ENCODE measurements at regions not wholly inside any gene's neighbourhood (a gene's known extent, or its start where the extent isn't known, plus 50 kb on each side); places are given as distances from the start of the nearest gene placed in this dataset.
"Not testable (repeated sequence)": the region's sequence is repeated elsewhere in the genome, so short reads cannot be mapped to it uniquely, and the experiment has no call there.

DNA sequence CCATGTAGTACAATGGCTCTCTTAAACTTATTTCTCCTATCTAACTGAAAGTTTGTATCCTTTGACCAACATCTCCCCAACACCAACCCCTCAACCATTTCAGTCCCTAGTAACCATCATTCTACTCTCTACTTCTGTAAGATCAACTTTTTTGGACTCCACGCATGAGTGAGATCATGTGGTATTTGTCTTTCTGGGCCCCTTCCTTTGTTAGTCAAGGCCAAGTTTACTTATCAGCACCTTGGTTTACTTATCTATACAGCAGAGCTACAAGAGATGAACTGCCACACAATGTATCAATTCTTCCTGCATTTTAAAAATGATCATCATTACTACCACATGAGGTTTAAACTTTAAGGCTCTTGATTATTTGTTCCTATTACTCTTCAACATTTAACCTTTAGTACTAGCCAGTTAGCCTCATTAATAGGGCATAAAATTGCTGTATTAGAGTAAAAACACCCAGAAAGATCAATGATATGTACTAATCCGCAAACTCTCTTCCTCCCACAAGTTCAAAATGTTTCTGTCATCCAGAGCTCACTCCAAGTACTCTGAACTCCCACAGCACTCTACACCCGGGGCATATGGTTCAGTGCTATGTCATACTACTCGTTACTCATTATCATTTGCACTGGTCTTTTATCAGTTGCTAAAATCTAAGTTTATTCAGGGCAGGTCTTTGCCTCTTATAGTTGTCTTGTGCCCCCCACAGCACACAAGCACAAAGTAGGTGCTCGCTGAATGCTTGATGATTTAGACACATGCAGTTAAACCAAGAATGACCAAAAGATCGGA, 145.7 kb upstream of the ADAMTS3 start:
- no peaks in the 10 kb centered on the region for H3K4me1 ChIP-seq
- H3K27ac ChIP-seq, result no peak overlapping the region
- WGBS, 2 donors, result 53 to 54% methylated on average over 6 of the region's 6 CpGs
- intact Hi-C loops (cut with DNase I), result no loop called here
- no peaks in the 10 kb centered on the region for H3K27me3 ChIP-seq
- no peaks in the 10 kb centered on the region for H3K36me3 ChIP-seq (replicated peaks in 1 of 2; ENCODE audit: insufficient read depth in 1 of 2, low read depth in 2 of 2)
- H3K4me3 ChIP-seq, result no peak overlapping the region
- H3K9me3 ChIP-seq, result no peaks in the 10 kb centered on the region
- no peak for DNase-seq
- no peak for TF ChIP-seq POLR2A (IDR thresholded peaks at IDR 0.05)
- TF ChIP-seq, protein P1, sequence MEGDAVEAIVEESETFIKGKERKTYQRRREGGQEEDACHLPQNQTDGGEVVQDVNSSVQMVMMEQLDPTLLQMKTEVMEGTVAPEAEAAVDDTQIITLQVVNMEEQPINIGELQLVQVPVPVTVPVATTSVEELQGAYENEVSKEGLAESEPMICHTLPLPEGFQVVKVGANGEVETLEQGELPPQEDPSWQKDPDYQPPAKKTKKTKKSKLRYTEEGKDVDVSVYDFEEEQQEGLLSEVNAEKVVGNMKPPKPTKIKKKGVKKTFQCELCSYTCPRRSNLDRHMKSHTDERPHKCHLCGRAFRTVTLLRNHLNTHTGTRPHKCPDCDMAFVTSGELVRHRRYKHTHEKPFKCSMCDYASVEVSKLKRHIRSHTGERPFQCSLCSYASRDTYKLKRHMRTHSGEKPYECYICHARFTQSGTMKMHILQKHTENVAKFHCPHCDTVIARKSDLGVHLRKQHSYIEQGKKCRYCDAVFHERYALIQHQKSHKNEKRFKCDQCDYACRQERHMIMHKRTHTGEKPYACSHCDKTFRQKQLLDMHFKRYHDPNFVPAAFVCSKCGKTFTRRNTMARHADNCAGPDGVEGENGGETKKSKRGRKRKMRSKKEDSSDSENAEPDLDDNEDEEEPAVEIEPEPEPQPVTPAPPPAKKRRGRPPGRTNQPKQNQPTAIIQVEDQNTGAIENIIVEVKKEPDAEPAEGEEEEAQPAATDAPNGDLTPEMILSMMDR (IDR thresholded peaks at IDR 0.05), result no peak
- no peak for ATAC-seq

- ATAC-seq (no peak), DNase-seq (no peak)
- Histone ChIP-seq H3K4me3 (no peak overlapping the region), H3K36me3 (replicated peaks in 1 of 2; ENCODE audit: insufficient read depth in 1 of 2, low read depth in 2 of 2) (no peaks in the 10 kb centered on the region), H3K4me1 (no peaks in the 10 kb centered on the region), H3K27me3 (no peaks in the 10 kb centered on the region), H3K27ac (no peak overlapping the region), H3K9me3 (no peaks in the 10 kb centered on the region)
- intact Hi-C loops (cut with DNase I), result no loop called here
- TF ChIP-seq, protein P1 (IDR thresholded peaks at IDR 0.05), result no peak
- TF ChIP-seq POLR2A (IDR thresholded peaks at IDR 0.05), result no peak
Observed at GRCh38 chr4:72712997-72713396, 144.0 kb upstream of the ADAMTS3 start.

DNA sequence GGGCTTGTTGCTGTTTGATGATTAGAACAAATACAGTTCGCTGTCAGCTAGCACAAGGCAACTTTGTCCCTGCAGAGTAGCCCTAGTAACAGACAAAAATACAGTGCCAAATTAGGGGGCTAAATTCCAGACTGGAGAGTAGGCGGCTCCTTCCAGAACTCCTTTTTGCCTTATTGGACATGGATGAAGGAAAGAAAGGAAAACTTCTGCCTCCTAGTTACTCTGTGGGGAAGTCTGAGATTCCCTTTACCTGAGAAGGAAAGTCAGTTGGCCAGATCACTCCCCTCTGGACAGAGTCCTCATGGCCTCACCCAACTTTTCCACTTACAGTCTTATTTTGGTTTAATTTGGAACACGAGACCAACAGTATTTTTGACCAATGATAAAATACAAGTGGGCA, 140.5 kb upstream of the ADAMTS3 start:
- no peak for ATAC-seq
- Histone ChIP-seq H3K4me3 (no peak overlapping the region), H3K27ac (no peak overlapping the region), H3K36me3 (replicated peaks in 1 of 2; ENCODE audit: insufficient read depth in 1 of 2, low read depth in 2 of 2) (no peaks in the 10 kb centered on the region), H3K27me3 (no peaks in the 10 kb centered on the region), H3K9me3 (no peaks in the 10 kb centered on the region), H3K4me1 (no peaks in the 10 kb centered on the region)
- WGBS, 2 donors, result 42 to 51% methylated on average over 3 of the region's 3 CpGs
- TF ChIP-seq, protein P1 (IDR thresholded peaks at IDR 0.05), result no peak
- no peak for TF ChIP-seq POLR2A (IDR thresholded peaks at IDR 0.05)
- intact Hi-C loops (cut with DNase I), result no loop called here
- DNase-seq, result no peak

- DNase-seq (no peak), ATAC-seq (no peak)
- no peak overlapping the region for H3K27ac ChIP-seq
- no peaks in the 10 kb centered on the region for H3K9me3 ChIP-seq
- TF ChIP-seq POLR2A (IDR thresholded peaks at IDR 0.05), result no peak
- TF ChIP-seq, protein P1 (IDR thresholded peaks at IDR 0.05), result no peak
- H3K27me3 ChIP-seq, result no peaks in the 10 kb centered on the region
- H3K4me1 ChIP-seq, result no peaks in the 10 kb centered on the region
- H3K4me3 ChIP-seq, result no peak overlapping the region
- no peaks in the 10 kb centered on the region for H3K36me3 ChIP-seq (replicated peaks in 1 of 2; ENCODE audit: insufficient read depth in 1 of 2, low read depth in 2 of 2)
- intact Hi-C loops (cut with DNase I), result no loop called here
- WGBS, 2 donors, result 67 to 71% methylated on average over 7 of the region's 7 CpGs
Observed at GRCh38 chr4:72706684-72707083, 137.7 kb upstream of the ADAMTS3 start.

GRCh38 chr4:72704925-72705640, 136.1 kb upstream of the ADAMTS3 start:
- ATAC-seq; intact Hi-C loops (cut with DNase I); H3K4me3 ChIP-seq; H3K36me3 ChIP-seq (replicated peaks in 1 of 2; ENCODE audit: insufficient read depth in 1 of 2, low read depth in 2 of 2); H3K4me1 ChIP-seq; H3K9me3 ChIP-seq; DNase-seq; H3K27me3 ChIP-seq; H3K27ac ChIP-seq: not testable (repeated sequence)
- 44 to 49% methylated on average over 7 of the region's 7 CpGs for WGBS, 2 donors

Data from body of pancreas (tissue), 4 donors.